ENCODE measurements at regions not wholly inside any gene's neighbourhood (a gene's known extent, or its start where the extent isn't known, plus 50 kb on each side); places are given as distances from the start of the nearest gene placed in this dataset.

DNA sequence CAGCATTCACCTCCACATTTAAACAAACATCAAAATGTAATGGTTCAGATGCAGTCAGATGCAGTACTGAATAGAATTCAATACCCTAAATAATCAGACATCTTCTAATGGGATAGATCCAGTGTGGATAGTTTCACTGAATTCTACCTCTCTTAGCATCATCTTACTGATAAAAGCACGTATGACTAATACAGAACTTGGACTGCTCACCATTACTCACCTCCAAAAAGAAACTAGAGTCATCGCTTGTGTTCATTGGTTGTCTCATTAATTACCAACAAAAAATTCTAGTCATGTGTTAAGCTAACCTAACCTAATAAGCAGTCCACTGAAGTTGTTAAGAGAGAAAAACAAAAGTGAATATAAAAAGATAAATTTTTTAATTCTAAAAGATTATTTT, 165.9 kb upstream of the IRAK1BP1 start:
- H3K36me3 ChIP-seq (ENCODE audit: insufficient read depth, low read length, poor library complexity, severe bottlenecking), result no peaks in the 10 kb centered on the region
- no peaks in the 10 kb centered on the region for H3K27me3 ChIP-seq (replicated peaks; ENCODE audit: insufficient read depth, low read depth, low read length, poor library complexity)
- no peaks in the 10 kb centered on the region for H3K4me1 ChIP-seq (ENCODE audit: insufficient read depth, low read length, poor library complexity, severe bottlenecking)
- BruUV-seq (replicated peaks), result no TSS peak
- ChIA-PET POLR2A (ENCODE audit: low non-redundant PET) (no interaction called here), CTCF (no interaction called here)
- H3K27ac ChIP-seq (ENCODE audit: low read depth, low read length, poor library complexity, severe bottlenecking), result no peak overlapping the region
- intact Hi-C loops (cut with micrococcal nuclease; ENCODE audit: unreplicated experiment), result no loop called here
- DNase-seq (ENCODE audit: low spot score), result no peak
- no peaks in the 10 kb centered on the region for H3K9me3 ChIP-seq (ENCODE audit: low read depth, low read length, poor library complexity, severe bottlenecking)
- TF ChIP-seq EZH2 (IDR thresholded peaks at IDR 0.05; ENCODE audit: borderline replicate concordance, low read depth, low read length, poor library complexity, severe bottlenecking), result no peak
- TF ChIP-seq CTCF (conservative IDR thresholded peaks at IDR 0.05; ENCODE audit: low read depth, low read length), result no peak
- no peak overlapping the region for H3K4me3 ChIP-seq (ENCODE audit: low read depth, low read length, poor library complexity, severe bottlenecking)

GRCh38 chr6:78709021-78709420, 158.3 kb upstream of the IRAK1BP1 start:
- H3K36me3 ChIP-seq (ENCODE audit: insufficient read depth, low read length, poor library complexity, severe bottlenecking), result no peaks in the 10 kb centered on the region
- H3K27ac ChIP-seq (ENCODE audit: low read depth, low read length, poor library complexity, severe bottlenecking), result no peak overlapping the region
- H3K9me3 ChIP-seq (ENCODE audit: low read depth, low read length, poor library complexity, severe bottlenecking), result no peaks in the 10 kb centered on the region
- BruUV-seq (replicated peaks), result no TSS peak
- H3K27me3 ChIP-seq (replicated peaks; ENCODE audit: insufficient read depth, low read depth, low read length, poor library complexity), result no peaks in the 10 kb centered on the region
- no peak for TF ChIP-seq EZH2 (IDR thresholded peaks at IDR 0.05; ENCODE audit: borderline replicate concordance, low read depth, low read length, poor library complexity, severe bottlenecking)
- TF ChIP-seq CTCF (conservative IDR thresholded peaks at IDR 0.05; ENCODE audit: low read depth, low read length), result no peak
- H3K4me3 ChIP-seq (ENCODE audit: low read depth, low read length, poor library complexity, severe bottlenecking), result no peak overlapping the region
- ChIA-PET POLR2A (ENCODE audit: low non-redundant PET) (interaction anchor here (0.9 kb wide), 1 partner anchor 13 kb away, joined by 3 read pairs; no protein-coding TSS in a partner anchor), CTCF (no interaction called here)
- H3K4me1 ChIP-seq (ENCODE audit: insufficient read depth, low read length, poor library complexity, severe bottlenecking), result no peaks in the 10 kb centered on the region
- peak; percentile 28 for DNase-seq (ENCODE audit: low spot score)
- intact Hi-C loops (cut with micrococcal nuclease; ENCODE audit: unreplicated experiment), result no loop called here

GRCh38 chr6:78713564-78713963, 153.8 kb upstream of the IRAK1BP1 start:
- POLR2A ChIA-PET (ENCODE audit: low non-redundant PET), result no interaction called here

More at GRCh38 chr6:78713564-78713963, 153.8 kb upstream of the IRAK1BP1 start:
- intact Hi-C loops (cut with micrococcal nuclease; ENCODE audit: unreplicated experiment), result no loop called here
- no peaks in the 10 kb centered on the region for H3K27me3 ChIP-seq (replicated peaks; ENCODE audit: insufficient read depth, low read depth, low read length, poor library complexity)
- CTCF ChIA-PET, result no interaction called here
- H3K4me1 ChIP-seq (ENCODE audit: insufficient read depth, low read length, poor library complexity, severe bottlenecking), result no peaks in the 10 kb centered on the region
- H3K9me3 ChIP-seq (ENCODE audit: low read depth, low read length, poor library complexity, severe bottlenecking), result no peaks in the 10 kb centered on the region
- BruUV-seq (replicated peaks), result no TSS peak
- no peak for TF ChIP-seq CTCF (conservative IDR thresholded peaks at IDR 0.05; ENCODE audit: low read depth, low read length)
- no peak for TF ChIP-seq EZH2 (IDR thresholded peaks at IDR 0.05; ENCODE audit: borderline replicate concordance, low read depth, low read length, poor library complexity, severe bottlenecking)
- no peak overlapping the region for H3K27ac ChIP-seq (ENCODE audit: low read depth, low read length, poor library complexity, severe bottlenecking)
- no peak overlapping the region for H3K4me3 ChIP-seq (ENCODE audit: low read depth, low read length, poor library complexity, severe bottlenecking)
- DNase-seq (ENCODE audit: low spot score), result no peak
- no peaks in the 10 kb centered on the region for H3K36me3 ChIP-seq (ENCODE audit: insufficient read depth, low read length, poor library complexity, severe bottlenecking)
